Stimulated activated CD4-positive, alpha-beta T cell treated with anti-CD3 and anti-CD28 coated beads, Interleukin-2, amount 100 ng/mL, for 4 hours (primary cell): ENCODE measurements at regions not wholly inside any gene's neighbourhood (a gene's known extent, or its start where the extent isn't known, plus 50 kb on each side); places are given as distances from the start of the nearest gene placed in this dataset.

Experiments used
- DNase-seq: peaks from one replicate; pipeline ENCODE4 v3.0.0-alpha.2; 2020; ENCODE audit warnings: low read depth

DNA sequence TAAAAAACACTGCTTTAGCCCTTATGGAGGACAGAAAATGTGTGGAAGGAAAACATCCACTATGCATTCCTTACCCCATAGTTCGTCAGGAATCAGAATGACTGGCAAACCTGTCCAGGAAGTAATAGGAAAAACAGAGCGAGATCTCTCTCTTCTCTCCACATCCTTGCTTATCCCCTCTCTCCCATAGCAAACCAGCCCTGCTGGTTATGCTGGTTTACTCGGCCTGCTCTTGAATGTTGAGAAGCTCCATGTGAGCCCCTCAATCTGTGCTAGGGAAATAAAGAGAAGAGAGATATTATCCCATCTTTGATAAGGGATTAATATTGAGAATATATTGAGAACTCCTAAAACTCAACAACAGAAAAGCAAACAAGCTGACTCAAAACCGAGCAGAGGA is 402.8 kb upstream of the RBFOX1 start:
- no peak for DNase-seq

DNA sequence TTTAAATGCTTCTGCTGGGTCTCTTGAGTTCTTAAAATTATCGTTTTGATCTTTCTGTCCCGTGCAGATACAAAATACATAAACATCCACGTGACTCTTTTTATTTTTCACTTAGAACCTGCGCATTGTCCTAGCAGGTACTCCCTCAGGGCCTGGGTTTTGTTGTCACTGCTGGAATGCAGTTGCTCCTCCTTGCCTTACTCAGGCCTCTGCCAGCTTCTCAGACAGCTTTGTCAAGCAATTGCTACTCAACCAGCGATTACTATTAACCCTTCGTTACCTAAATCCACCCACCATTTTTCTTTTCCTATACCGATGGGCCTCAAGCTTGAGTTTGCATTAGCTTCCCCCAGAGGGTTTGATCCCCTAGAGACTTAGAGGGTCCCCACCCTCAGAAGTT is 405.9 kb upstream of the RBFOX1 start:
- DNase-seq: no peak

DNA sequence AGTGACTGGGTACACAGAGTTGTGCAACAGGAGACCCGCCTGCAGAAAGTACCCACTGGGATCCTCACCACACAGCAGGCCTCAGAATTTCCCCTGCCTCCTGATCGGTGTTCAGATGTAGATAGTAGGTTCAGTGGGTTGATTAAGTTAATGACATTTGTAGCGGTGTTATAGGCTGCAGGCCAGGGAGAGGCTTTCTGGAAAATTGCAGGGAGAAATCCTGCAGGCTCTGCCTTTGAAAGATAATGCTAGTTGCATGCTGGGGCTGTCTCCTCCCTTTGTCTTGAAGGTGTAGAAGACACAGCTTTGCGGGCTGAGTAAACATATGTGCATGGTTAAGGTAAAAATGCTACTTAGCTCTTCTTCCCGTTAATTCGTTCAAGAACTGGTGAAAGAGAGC is 406.3 kb upstream of the RBFOX1 start:
- no peak for DNase-seq

DNA sequence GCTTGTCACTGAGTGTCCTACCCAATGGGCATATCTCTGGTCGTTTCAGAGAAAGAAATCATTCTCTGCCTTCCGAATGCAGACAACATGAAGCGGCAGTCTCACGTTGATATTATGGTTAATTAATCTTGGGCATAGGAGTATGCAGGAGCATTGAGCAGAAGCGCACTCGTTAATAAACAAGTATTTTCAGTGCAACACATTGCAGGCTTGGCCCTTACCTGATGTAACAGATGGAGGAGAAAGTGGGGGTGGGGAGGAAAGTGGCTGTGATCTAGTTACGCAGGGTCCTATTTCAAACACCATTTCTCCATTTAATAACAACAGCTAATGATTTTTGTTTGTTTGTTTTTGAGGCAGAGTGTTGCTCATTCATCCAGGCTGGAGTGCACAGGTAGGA is 414.0 kb upstream of the RBFOX1 start:
- no peak for DNase-seq

DNA sequence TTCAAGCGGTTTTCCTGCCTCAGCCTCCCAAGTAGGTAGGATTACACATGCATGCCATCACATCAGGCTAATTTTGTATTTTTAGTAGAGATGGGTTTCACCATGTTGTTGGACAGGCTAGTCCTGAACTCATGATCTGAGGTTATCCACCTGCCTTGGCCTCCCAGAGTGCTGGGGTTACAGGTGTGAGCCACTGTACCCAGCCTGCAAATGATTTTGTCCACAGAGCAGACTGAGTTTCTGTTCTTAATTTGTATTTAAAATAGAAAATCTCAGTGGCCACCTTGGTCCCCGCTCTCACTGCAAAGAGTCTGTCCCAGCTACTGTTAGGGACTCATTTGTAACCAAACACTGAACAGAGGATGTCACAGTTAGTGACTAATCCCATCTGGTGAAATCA is 415.7 kb upstream of the RBFOX1 start:
- DNase-seq: no peak

DNA sequence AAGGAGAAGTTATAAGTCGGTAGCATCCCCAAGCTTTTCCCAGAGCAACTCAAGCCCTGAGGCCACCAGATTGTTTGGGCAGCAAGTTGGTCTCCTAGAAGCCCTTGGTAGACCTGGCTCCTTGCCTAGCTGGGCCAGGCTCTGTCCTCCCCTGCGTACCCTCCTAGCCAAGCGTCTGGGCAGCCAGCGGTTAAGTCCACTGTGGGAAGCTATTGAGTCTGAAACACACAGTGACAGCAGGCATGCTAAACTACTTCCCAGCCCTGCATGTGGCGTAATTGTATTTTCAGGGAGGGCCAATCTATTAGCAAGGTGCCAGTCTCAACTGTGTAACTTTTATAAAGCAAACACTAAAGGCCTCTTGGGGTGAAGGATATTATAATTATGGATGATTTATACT is 419.1 kb upstream of the RBFOX1 start:
- no peak for DNase-seq

DNA sequence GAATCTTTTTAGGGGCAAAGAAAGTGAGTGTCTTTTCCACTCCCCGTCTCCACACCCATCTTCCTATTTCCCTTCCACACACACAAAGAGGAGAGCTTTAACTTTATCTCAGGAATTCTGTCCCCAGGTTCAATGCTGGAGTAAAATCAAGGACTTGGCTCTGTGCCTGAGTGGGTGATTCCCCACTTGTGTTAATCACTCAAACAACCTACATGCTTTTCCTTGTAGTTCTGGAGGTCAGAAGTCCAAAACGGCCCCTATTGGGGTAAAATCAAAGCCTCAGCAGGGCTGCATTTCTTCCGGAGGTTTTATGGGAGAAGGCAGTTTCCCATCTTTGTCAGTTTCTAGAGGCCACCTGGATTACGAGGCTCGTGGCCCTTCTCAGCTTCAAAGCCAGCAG is 422.3 kb upstream of the RBFOX1 start:
- DNase-seq: no peak

DNA sequence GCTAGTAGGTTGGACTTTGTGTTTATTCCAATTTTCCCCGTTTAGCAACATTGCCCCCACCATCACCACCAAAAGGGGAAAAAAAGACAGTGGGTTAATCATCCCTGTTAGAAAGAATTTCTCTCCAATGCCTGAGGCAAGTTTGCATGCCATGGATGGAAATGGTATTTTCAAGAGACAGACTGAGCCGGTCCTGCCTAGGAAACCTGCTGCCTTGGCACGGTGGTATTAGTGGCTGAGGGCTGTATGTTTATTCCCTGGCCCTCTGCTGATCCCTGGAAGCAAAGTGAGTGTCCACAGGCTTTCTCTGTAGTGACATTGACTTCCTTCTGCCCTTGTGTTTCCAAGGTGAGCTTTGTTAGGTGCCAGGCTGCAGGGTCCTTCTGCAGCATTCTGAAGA is 427.0 kb upstream of the RBFOX1 start:
- no peak for DNase-seq

DNA sequence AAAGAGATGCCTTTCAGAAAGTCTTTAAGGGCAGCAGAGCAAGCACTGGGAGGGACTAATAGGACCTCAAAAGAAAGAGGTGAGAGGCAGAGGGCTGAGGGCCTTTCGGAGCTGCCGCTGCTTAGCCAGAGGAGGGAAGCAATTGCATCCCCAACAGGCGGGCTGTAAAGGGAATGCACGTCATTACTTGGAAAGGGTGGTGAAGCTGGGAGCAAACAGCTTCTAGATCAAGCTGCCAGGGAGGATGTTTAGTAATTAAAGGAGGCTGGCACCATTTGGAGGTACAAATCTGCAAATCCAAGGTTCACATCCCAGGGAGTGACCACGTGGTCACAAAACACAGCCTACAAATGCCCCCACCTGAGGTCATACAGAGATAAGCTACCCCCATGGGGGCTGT is 429.0 kb upstream of the RBFOX1 start:
- DNase-seq: no peak

DNA sequence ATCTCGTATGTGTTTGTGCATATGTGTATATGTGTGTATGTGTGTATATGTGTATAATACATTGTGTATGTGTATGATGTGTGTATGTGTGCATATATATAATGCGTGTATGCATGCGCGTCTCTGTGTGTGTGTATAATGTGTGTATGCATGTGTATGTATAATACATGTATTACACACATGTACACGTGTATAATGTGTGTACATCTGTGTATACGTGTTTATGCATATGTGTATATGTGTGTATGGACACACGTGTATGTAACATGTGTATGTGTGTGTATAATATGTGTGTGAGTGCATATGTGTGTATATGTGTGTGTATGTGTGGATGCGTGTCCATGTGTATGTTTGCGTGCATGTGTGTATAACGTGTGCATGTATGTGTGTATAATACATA is 433.7 kb upstream of the RBFOX1 start:
- DNase-seq: no peak

DNA sequence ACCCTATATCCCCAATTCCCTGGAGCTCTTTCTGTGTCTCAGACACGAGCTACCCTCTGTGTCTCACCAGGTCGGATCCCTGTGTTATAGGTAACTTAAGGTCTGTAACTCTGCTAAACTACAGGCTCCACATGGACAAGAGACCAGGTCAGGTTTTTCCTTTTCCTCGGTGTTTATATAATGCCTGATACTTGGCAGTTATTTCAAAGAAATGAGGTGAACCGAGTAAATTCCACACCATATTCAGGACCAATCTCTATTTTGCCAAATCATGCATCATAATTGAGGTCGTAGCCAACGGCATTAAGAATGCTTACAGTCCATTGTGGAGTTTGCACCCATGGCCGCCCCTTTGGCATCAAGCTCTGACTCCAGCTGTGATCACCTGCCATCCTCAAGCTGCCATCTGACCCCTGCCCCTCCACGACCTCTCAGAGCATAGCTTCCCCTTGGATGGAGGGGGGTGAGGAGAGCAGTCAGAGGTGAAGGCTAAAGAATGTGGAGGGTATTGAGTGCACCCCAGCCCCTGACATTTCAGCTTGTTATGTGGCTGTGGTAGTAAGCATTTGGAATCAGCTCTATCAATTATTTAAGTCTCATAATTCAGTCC is 434.7 kb upstream of the RBFOX1 start:
- DNase-seq: no peak

DNA sequence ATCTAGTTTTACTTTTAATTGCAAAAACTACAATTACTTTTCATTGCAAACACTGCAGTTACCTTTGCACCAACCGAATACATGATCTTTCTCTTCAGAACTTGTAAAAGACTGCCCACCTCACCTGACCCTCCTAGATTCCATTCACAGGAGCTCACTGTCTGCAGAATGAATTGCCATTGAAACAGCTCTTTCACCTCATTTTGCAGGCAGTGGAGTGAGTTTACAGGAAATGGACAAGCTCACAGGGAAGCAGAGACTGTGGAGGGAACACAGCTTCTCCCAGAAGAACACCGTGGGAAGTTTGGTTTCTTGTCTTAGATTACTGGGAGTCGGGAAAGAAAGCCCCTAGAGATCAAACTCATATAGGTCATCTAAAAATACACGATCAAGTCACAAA is 439.7 kb upstream of the RBFOX1 start:
- DNase-seq: no peak

DNA sequence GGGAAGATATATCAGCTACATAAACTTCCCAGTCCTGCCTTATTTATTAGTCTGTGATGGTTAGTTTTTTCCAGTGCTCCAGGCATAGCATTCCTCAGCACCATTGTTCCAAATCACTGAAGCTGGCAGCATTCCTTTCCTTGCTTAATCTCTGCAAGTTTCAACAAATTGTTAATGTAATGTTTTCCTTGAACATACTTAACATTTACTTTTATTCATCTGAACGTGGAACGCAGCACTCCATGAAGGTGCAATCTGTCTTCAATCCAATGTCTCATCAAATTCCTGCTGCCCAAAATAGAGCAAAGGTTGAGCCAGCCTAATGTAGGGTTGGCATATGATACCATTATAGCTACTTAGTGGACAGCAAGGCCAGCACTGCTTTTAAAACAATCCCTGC is 441.1 kb upstream of the RBFOX1 start:
- DNase-seq: no peak

DNA sequence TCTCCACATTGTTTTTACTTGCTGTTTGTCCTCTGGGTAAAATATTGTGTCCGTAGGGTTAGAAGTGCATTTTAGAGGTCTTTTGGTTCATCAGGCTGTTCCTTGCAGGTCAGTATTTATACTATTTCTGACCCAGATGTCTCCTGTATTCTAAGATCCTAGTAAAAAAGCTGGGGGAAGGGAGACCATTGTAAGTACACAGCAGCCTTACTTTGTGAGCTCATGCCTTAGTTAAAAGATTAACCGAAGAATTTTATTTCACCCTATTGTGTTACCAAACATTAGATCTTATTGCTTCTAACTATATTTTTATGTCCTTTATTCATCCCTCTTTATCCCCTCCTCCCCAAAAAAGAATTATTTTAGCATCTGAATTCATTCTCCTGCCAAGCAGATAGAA is 444.1 kb upstream of the RBFOX1 start:
- no peak for DNase-seq

DNA sequence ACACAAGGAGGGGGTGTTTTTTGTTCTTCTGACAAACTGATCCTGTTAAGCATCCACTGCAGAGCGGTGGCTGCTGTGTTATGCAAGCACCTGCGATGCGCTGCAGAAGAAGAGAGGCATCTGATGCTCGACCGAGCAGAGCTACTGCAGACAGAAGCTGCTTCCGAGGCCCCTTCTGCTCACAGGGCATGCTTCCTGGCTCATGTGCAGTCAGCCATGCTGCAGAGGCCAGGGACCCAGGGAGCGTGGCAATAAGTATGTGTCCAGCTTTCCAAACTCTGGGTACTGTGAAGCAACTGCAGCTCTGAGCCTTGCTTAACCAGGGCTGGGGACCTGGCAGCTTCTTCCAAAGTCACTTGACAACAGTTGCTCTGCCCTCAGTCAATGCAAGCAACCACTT is 448.6 kb upstream of the RBFOX1 start:
- DNase-seq: no peak

DNA sequence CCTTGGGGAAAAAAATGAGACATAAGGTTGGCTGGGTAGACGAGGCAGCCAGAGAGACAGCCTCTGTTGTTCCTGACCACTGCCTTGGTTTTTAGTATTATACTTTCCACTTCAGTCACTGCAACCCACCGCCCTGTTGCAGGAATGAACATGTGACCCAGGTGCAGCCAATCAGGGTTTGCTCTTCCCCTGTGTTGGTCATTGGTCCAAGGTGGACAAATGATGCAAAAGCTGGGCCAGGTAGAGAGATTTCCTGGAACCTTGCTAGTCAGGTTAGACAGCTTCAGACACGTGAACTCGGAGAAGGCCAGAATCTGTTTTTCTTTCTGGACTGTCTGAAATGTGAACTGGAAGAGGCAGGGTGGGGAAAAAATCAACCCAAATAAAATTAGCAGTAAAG is 452.4 kb upstream of the RBFOX1 start:
- DNase-seq: no peak

DNA sequence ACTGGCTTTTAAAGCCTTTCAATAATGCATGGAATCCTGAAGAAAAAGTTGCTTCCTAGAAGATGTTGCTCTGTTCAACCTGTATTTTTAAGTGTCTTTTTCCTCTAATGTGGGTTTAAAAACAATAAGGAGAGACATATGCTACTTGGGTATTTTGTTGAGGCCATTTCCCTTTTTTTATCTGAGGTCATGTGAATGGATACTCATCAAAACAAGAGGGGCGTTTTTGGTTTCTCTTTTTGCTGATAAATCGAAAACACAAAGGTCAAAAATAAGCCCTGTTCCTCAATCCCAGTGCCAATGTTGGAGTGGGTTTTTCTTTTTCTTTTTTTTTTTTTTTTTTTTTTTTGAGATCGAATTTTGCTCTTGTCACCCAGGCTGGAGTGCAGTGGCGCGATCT is 468.0 kb upstream of the RBFOX1 start:
- no peak for DNase-seq

DNA sequence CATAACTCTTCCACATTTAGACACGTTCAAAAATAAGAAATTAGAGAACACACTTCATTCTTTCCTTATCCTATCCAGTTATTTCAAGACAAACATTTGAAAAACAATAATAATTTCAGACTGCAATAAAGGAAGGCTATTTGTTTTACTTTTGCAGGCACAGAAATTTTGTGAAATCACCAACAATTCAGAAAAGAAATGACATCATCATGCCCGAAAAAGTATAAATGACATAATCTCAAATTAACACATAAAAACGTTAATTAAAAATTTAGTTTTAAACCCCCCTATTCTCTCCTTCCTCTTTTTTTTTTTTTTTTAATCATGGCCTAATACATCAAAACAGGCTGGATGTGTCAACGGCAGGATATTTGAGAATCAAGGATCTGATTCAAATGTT is 468.4 kb upstream of the RBFOX1 start:
- DNase-seq: no peak

DNA sequence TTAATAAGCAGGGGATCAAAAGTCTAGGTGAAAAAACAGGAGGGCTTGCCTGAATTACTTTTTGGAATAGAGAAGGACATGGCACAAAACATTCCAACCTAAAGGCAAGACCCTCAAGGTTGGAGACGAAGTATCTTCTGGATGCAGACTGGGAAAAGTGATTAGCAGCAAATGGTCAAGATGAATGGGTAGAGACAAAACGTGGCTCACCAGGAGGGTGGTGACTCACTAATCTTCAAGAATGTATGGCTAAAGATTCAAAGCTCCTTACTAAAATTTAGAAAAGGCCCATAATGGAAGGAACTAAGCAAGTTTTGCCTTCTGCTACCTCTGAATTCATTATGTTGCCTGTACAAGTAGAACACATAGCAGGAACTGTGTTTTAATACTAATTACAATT is 469.5 kb upstream of the RBFOX1 start:
- no peak for DNase-seq

DNA sequence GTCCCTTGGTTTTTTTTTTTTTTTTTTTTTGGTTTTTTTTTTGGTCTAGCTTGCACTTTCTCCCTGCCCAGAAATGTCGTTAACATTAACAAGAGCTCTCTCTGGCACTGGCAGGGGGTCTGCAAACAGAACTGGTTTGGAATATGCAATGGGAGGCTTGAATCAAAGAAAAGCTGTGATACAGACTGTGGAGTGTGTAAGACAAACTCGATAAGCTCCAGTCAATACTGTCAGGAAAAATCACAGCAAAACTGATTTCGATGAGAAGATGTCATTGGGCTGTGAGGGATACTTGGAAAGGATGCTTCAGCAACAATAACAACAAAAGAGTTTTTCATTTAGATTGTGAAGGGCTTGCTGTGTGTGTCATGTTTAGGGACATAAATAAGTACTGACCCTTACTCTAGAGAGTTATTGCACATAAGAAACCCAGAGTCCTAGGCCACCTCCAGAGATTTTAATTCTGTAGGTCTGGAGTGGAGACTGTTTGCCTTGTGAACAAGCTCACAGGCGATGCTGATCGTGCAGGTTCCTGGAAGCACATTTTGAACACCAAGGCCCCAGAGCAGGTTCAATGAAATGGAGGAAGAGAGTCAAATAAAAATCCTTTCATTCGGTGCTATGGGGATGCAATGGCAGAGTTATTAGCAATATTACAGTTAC is 470.7 kb upstream of the RBFOX1 start:
- DNase-seq: no peak

DNA sequence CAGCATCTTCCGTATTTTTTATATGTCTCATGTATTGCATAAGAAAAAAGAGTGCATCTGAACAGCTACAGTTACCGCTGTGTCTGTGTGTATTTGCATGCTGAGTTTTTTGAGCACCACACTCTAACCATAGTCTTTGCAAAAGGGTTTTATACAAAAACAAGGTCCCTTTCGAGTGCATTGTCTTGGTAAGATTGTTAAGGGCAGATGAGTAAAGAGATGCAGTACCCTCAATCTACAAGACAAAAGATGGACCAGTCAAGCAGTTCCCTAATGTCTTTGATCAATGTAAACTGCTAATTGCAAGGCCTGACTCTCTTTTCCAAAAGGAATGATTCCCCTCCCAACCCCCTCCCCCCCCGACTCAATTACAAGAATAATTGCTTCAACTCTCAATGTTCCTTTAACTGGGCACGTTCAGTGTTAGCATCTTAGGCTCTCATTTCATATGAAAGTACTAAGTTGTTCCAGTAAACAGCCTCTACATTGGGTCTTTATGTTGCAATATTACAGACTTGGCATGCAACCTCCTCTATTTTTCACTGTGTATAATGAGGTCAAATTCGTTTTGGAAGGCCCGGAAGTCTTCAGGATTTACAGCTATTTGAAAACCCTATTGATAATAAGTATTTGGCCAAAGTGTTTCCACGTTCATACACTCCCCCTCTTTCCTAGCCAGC is 471.4 kb upstream of the RBFOX1 start:
- DNase-seq: no peak

DNA sequence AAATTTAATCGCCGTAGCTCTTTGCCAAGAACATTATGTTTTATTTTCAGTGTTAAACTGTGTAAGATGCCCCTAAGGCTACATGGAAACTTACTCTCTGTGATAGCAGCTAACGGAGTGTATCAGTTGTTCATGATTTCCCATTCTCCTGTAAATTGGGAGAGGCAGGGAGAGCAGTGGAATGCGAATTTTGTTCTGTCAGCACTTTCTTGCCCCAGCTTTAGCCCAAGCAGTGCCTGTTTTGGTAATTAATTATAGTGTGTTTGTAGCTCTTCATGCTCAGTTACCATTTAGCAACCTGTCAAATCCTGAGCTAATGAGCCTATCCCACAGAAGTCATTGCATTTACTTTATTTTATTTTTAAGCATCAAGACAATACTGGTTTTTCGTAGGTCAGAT is 475.1 kb upstream of the RBFOX1 start:
- no peak for DNase-seq

DNA sequence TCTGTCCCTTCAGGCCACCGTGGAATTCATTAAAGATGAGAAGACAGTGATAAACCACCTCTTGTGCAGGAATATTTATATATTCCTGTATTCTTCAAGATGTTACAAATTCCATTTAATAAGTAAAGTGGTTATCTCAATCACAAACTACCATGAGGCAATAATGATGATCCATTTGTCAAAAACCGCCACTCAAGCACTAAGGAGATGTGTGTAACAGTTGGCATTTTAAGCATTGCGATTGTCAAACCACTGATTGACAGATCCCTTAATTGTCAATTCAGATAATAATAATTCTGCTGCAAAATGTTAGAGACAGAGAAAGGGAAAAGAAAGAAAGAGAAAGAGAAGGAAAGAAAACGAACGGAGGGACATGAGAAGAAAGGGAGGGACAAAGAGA is 476.1 kb upstream of the RBFOX1 start:
- DNase-seq: no peak

DNA sequence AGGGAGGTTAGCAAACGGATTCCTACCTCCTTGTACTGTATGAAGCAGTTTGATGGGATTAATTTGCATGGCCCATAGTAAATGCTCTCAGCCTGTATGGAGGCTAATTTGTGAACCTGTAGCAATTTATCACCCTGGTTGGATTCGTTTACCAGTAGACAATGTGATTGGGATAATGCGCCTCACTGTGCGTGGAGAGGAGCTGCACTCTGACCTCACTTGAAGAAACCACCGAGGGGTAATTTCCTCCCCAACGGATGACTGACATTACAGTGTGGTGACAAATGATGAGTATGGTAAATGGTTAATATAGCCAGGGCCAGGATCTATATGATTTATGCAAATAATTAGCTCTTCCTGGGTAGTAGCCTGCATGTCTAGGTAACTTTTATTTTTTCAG is 479.1 kb upstream of the RBFOX1 start:
- no peak for DNase-seq
